HG03060 (cell line): ENCODE measurements at regions not wholly inside any gene's neighbourhood (a gene's known extent, or its start where the extent isn't known, plus 50 kb on each side); places are given as distances from the start of the nearest gene placed in this dataset.

ENCODE experiments used
- ATAC-seq: cut with Tn5 transposase; IDR thresholded peaks from one replicate; pipeline ENCODE4 v1.9.1; 2021; ENCODE audit warnings: low read depth, moderate number of reproducible peaks; ENCODE audit not compliant: unreplicated experiment

GRCh38 chr11:41955635-41956400, 496.4 kb upstream of the LRRC4C start:
- ATAC-seq, result no peak

DNA sequence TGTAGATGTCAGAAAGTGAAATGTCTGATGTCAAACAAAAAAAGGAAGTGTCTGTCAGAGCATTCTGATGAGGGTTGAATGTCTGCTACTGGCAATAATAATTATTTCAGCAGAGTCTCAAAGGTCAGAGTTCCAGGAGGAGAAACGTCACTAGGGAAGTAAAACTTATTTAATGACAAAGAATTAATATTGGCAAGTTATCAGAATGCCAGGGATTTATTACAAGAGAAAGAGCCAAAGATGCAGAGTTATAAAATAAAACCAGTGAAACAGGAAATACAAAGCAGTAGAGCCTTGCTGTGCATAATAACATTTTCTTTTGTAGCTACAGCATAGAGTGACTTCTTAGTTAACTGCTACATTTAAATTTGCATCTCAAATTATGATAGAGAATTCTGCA, 504.0 kb upstream of the LRRC4C start:
- no peak for ATAC-seq

- no peak for ATAC-seq
Observed at GRCh38 chr11:41970681-41971080, 511.2 kb upstream of the LRRC4C start.

- no peak for ATAC-seq
Observed at GRCh38 chr11:41971592-41971991, 512.1 kb upstream of the LRRC4C start.

- ATAC-seq, result no peak
Observed at GRCh38 chr11:41978945-41979344, 519.5 kb upstream of the LRRC4C start.

GRCh38 chr11:41980741-41981140, 521.3 kb upstream of the LRRC4C start:
- no peak for ATAC-seq

- no peak for ATAC-seq
Observed at GRCh38 chr11:41982276-41982675, 522.8 kb upstream of the LRRC4C start.

DNA sequence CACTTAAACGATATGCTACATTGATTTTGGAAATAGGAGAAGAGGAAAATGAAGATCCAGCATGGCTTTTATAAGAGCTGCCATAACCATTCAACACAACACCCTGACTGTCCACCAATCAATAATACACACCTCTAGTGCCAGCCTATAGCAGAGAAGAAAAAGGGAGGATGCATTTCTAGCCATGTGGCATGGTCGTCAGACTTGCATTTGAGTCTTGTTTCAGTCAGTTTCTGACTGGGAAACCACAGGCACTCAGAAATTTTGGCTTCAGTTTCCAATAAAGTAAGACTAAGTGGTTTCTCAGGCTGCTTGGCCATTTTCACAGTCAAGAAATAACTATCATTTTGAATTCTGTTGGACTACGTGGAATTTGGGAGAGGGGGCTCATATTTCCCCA, 523.5 kb upstream of the LRRC4C start:
- no peak for ATAC-seq

- no peak for ATAC-seq
Observed at GRCh38 chr11:41983475-41983874, 524.0 kb upstream of the LRRC4C start.

GRCh38 chr11:41984023-41984422, 524.6 kb upstream of the LRRC4C start:
- ATAC-seq, result no peak

- no peak for ATAC-seq
Observed at GRCh38 chr11:41985799-41986198, 526.3 kb upstream of the LRRC4C start.

GRCh38 chr11:41988951-41989572, 529.6 kb upstream of the LRRC4C start:
- ATAC-seq, result no peak

GRCh38 chr11:41989823-41990380, 530.5 kb upstream of the LRRC4C start:
- no peak for ATAC-seq

DNA sequence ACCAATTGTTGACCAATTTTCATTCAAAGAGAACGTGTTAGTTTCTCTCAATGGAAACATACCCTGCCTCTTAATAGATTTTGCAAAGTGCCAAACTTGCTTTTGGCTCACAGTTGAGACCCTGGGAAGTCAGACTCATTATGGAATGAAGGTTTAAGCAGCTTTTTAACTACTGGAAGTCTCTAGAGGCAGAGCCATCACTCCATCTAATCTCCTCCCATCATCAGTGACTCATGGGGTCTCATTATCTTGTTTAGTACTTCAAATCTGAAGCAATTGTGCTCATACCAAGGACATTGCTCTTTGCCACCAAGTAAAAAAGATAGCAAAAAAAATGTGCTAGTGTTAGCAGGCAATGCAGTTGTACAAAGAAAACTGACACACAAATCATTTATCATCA, 537.1 kb upstream of the LRRC4C start:
- no peak for ATAC-seq

- no peak for ATAC-seq
Observed at GRCh38 chr11:41997844-41998401, 538.5 kb upstream of the LRRC4C start.

DNA sequence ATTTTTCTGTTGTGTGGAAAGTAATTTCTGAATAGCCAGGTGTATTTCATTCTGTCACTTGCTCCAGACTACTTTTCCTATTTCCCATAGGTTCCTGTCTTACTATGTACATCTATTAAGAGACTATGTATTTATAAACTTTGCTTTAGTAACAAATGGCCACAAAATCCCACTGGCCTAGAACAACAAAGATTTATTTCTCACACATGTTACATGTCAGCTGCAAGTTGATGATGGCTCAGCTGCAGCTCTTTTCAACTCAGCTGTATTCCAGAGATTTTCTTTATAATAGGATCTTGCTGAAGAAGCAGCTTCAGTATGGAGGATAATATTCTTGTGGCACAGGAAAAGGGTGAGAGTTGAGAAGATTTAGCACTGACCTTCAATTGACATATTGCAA, 539.6 kb upstream of the LRRC4C start:
- no peak for ATAC-seq

DNA sequence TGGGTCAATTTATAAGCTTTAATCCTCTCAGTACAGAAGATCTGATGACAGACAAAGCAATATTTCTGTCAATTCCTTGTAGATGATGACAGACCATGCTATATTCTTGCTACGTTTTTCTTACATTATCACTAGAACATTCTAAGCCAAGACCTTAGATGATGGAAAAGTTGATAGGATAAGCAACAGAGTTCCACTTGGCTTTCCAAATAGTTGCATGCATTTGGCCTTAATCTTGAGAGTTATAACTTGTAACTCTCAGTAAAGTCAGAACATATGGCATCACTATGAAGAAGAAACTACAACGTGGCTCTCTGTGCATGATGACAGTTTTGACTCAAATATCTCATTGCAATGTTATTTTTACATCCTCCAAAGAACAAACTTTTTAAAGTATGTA, 544.3 kb upstream of the LRRC4C start:
- ATAC-seq, result no peak

GRCh38 chr11:42006766-42007165, 547.3 kb upstream of the LRRC4C start:
- no peak for ATAC-seq

- no peak for ATAC-seq
Observed at GRCh38 chr11:42012271-42012670, 552.8 kb upstream of the LRRC4C start.

DNA sequence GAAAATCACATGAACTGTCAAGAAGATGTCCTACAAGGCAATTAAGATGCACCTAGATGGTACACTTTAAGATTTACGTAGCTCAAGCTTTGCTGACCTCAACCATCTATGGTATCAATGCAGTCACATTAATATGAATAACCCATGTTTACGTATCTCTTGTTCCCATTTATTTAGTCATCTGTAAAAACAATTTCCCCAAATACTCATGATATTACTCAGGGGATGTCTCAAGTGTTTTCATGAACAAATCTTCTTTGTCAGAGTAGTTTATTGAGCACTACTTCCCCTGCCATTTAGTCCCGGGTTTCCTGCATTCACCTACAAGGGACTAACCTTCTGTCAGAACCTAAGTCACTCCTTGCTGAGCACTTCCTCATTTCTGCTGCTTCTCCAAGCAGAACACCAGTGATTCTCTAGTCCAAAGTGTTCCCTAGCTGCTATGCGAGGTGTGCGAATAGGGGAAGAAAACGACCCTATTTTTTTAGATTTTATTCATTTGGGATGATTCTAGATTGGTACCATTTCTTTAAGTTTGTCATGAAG, 554.3 kb upstream of the LRRC4C start:
- ATAC-seq, result no peak

GRCh38 chr11:42021911-42022310, 562.5 kb upstream of the LRRC4C start:
- no peak for ATAC-seq
